Stimulated activated effector memory CD8-positive, alpha-beta T cell treated with anti-CD3 and anti-CD28 coated beads, Interleukin-12 subunit alpha, Interleukin-12 subunit beta, amount 100 ng/mL, for 72 hours (primary cell): ENCODE measurements at regions not wholly inside any gene's neighbourhood (a gene's known extent, or its start where the extent isn't known, plus 50 kb on each side); places are given as distances from the start of the nearest gene placed in this dataset.
"Not testable (repeated sequence)": the region's sequence is repeated elsewhere in the genome, so short reads cannot be mapped to it uniquely, and the experiment has no call there.

Source experiments
- ATAC-seq: fragments of 150-1000 bp; cut with Tn5 transposase; 2 replicates; pipeline ENCODE4 v1.10.0; 2021
- DNase-seq, 2 donors: peaks; one replicate each; pipeline ENCODE4 v3.0.0; 2021 to 2022; ENCODE audit warnings: low spot score in 2 of 2
- H3K27ac Mint-ChIP-seq: one replicate; pipeline ENCODE4 v1.8.0; 2022; ENCODE audit warnings: mild to moderate bottlenecking, mixed read lengths
- H3K36me3 Mint-ChIP-seq: one replicate; pipeline ENCODE4 v1.8.0; 2022; ENCODE audit warnings: mild to moderate bottlenecking, mixed read lengths
- H3K4me1 Mint-ChIP-seq: one replicate; pipeline ENCODE4 v1.8.0; 2022; ENCODE audit warnings: mixed read lengths
- H3K4me3 Mint-ChIP-seq: one replicate; pipeline ENCODE4 v1.8.0; 2022; ENCODE audit warnings: mild to moderate bottlenecking, mixed read lengths
- H3K9me3 Mint-ChIP-seq: one replicate; pipeline ENCODE4 v1.8.0; 2022; ENCODE audit warnings: mixed read lengths

DNA sequence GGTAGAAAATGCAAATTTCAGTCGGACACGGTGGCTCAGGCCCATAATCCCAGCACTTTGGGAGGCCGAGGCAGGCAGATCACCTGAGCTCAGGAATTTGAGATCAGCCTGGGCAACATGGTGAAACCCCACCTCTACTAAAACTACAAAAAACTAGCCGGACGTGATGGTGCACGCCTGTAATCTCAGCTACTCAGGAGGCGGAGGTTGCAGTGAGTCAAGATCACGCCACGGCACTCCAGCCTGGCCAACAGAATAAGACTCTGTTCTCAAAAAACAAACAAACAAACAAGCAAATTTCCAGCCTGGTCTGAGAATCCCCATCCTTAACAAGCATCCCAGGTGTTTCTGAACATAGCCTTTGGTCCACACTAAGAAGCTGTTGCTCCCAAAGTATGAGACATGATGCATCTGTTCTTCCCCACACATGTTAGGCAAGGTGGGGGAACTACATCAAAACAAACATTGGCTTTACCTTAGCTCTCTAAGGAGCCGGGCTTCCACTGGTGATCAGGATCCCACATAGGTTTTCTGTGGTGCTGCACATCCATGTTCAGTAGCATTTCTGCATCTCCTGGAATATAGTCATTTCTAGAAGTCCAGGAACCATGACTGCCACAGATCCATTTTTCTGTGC lies 92.5 kb upstream of the DMRT1 start:
- peak overlapping the region; percentile 29 for H3K27ac Mint-ChIP-seq
- DNase-seq, result no peak
- ATAC-seq, result peak; percentile 16
- H3K4me3 Mint-ChIP-seq, result no peak overlapping the region
- H3K9me3 Mint-ChIP-seq, result no peaks in the 10 kb centered on the region
- H3K4me1 Mint-ChIP-seq, result peaks cover 23% of the 10 kb centered on the region
- H3K36me3 Mint-ChIP-seq, result no peaks in the 10 kb centered on the region

DNA sequence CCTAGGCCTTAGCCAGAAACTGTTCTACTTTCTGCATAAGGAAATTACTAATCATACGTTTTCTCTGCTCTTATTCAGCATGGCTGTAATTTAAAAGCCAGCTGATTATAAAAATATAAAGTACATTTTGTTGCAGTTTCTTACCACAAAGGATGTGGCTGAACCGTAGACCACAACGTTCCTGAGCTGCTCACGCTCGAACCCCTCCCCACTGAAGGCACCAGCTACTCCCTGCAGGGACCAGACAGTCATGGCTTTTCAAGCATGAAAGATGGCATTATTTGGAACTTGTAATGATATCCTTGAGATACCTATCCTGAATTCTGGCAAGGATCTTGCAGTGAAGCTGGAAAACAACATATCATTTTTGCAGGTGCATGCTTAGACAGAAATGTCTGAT lies 91.8 kb upstream of the DMRT1 start:
- ATAC-seq, result peak; percentile 42
- Mint-ChIP-seq H3K4me3 (no peak overlapping the region), H3K4me1 (peaks cover 23% of the 10 kb centered on the region), H3K9me3 (no peaks in the 10 kb centered on the region), H3K27ac (peak overlapping the region; percentile 37), H3K36me3 (no peaks in the 10 kb centered on the region)
- no peak for DNase-seq

DNA sequence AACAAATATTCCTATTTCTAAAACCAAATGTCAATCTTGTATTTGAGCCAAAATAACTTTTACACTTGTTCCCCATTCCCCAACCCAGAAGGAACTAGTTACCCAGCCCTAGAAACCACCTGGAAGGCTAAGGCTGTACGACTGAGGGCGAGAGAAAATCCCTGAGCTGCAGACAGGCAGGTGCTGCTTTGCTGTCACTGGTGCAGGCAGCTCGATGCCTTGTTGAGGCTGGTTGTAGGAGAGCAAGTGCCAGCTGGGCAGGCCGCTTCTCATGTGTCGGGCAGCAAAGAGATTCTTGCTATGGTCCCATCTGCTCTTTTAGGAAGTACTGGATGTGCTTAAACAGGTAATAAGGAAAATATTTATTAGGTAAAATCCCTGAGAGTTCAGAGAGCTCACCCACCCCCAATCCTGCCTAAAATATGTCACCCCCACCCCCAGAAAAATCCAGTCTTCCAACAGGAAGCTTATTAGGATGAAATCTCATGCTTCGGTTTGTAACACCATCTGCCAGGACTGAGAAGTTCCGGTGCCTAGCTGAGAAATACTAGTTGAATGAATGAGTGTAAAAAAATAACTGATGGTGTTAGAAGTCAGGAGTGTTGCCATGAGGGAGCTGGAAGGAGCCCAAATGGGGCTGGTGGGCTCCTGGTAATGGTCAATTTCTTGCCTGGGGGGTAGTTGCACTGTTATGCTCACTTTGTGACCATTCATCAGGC lies 91.1 kb upstream of the DMRT1 start:
- DNase-seq (no peak), ATAC-seq (no peak)
- H3K4me3 Mint-ChIP-seq, result no peak overlapping the region
- H3K27ac Mint-ChIP-seq, result no peak overlapping the region
- H3K4me1 Mint-ChIP-seq, result peaks cover 24% of the 10 kb centered on the region
- no peaks in the 10 kb centered on the region for H3K9me3 Mint-ChIP-seq
- H3K36me3 Mint-ChIP-seq, result no peaks in the 10 kb centered on the region

DNA sequence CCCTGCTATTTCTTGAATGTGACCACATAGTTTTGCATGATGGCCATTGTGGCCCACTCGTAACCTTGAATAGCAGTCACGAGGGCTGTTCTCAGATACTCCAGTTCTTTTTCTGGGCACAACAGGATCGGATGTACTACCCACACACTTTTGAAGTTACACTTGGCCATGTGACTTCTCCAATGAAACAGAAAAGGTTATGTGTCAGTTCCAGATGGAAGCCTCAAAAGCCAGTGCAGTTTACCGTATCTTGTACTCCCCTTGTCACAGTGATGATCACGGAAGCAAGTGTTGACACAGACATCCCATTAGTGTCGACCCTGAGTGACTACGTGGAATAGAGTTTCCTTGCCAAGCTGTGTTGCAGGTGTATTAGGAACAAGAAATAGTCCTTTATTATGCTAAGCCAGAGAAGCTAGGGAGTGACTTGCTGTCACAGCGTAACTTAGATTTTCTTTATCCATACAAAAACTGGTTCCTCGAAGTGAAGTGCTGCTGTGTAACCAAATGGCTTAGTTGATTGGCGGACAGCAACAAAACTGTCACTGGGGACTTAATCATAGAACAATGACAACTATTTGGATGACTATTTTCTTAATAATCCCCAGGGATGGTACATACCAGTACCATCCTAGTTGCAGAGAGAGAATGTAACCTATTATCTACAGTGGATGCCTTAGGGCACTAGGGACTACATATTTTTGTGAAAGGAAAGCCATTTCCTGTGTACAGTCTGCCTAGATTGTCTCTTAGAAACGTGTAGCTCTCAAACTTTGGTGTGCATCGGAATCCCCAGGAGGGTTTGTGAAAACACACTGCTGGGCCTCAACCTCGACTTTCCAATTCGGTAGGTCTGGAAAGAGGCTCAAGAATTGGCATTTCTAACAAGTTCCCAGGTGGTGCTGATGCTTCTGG lies 90.1 kb upstream of the DMRT1 start:
- ATAC-seq, result no peak
- DNase-seq, result no peak
- no peaks in the 10 kb centered on the region for H3K9me3 Mint-ChIP-seq
- no peak overlapping the region for H3K27ac Mint-ChIP-seq
- no peak overlapping the region for H3K4me3 Mint-ChIP-seq
- no peaks in the 10 kb centered on the region for H3K36me3 Mint-ChIP-seq
- peaks cover 32% of the 10 kb centered on the region for H3K4me1 Mint-ChIP-seq

DNA sequence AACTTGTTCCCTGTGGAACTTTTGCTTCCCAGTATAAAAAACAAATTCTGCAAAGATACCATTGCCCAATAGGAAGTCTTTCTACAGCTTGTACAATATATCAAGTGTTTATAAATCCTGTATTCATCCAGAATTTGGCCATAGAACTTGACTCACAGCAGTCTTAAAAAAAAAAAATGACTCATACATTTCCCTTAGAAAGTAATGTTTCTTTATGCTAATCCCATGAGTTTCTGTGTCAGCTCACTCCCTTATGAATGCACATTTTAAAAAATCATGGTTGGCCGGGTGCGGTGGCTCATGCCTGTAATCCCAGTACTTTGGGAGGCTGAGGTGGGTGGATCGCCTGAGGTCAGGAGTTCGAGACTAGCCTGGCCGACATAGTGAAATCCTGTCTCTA lies 89.3 kb upstream of the DMRT1 start:
- H3K36me3 Mint-ChIP-seq, result no peaks in the 10 kb centered on the region
- H3K4me1 Mint-ChIP-seq, result peaks cover 32% of the 10 kb centered on the region
- ATAC-seq, result no peak
- H3K27ac Mint-ChIP-seq, result no peak overlapping the region
- no peaks in the 10 kb centered on the region for H3K9me3 Mint-ChIP-seq
- no peak for DNase-seq
- no peak overlapping the region for H3K4me3 Mint-ChIP-seq

DNA sequence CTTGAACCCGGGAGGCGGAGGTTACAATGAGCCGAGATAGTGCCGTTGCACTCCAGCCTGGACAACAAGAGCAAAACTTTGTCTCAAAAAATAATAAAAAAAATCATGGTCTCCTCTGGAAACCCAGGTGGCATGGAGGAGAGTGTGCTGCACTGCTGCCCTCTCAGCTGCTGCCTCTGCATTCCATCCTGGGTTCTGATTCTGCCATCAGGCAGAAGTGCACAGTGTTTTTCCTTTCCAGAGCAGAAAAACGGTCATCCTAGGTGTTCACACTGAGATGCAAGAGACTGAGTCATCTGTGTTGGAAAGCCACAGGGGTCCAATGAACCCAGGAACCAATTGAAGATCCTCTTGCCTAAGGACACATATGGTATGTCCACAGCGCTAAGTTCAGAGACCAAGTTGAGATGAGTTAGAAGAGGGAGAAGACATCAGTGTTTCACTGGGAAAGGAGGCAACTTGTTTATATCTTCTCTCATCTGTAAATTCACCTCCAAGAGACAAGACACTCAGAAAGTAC lies 88.8 kb upstream of the DMRT1 start:
- DNase-seq, result no peak
- no peak for ATAC-seq
- no peak overlapping the region for H3K27ac Mint-ChIP-seq
- no peaks in the 10 kb centered on the region for H3K36me3 Mint-ChIP-seq
- no peaks in the 10 kb centered on the region for H3K9me3 Mint-ChIP-seq
- H3K4me3 Mint-ChIP-seq, result no peak overlapping the region
- peaks cover 32% of the 10 kb centered on the region for H3K4me1 Mint-ChIP-seq

GRCh38 chr9:753734-754133 lies 87.8 kb upstream of the DMRT1 start:
- H3K4me1 Mint-ChIP-seq, result peaks cover 30% of the 10 kb centered on the region
- not testable (repeated sequence) for ATAC-seq, H3K36me3 Mint-ChIP-seq, H3K27ac Mint-ChIP-seq, H3K4me3 Mint-ChIP-seq, DNase-seq, H3K9me3 Mint-ChIP-seq

DNA sequence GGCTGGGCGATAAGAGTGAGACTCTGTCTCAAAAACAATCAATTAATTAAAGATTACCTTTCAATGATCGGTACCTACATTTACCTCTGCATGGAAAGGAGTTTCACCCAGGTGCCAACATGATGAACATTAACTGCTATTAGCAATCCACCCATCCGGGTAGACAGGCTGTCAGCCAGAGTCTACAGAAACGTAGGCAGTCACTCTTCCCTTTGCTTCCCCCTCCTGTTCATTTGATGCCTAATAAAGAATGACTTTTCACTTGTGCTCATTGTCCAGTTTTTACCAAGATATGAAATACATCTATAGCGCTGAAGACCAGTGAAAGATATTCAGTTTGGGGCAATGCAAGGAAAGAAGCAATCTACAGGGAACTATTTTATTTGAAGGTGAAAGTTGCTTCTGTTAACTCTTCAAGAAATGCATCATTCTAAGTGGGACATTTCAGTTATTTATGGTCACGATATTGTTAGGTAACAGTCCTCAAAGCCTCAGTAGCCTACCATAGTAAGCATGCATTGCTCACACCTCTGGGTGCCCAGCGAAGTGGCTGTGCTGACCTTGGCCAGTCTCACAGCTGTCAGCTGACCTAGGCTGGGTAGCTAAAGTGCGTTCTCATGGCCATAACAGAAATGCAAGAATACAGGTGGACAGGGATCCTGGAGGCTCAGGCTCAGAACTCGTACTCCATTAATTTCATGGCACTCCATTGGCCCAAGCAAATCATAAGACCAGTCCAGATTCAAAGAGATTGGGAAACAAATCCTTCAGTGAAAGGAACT lies 87.2 kb upstream of the DMRT1 start:
- no peaks in the 10 kb centered on the region for H3K9me3 Mint-ChIP-seq
- H3K27ac Mint-ChIP-seq, result no peak overlapping the region
- no peak overlapping the region for H3K4me3 Mint-ChIP-seq
- ATAC-seq (no peak), DNase-seq (no peak)
- no peaks in the 10 kb centered on the region for H3K36me3 Mint-ChIP-seq
- H3K4me1 Mint-ChIP-seq, result peaks cover 24% of the 10 kb centered on the region

GRCh38 chr9:755454-756381 lies 85.8 kb upstream of the DMRT1 start:
- Mint-ChIP-seq H3K9me3 (no peaks in the 10 kb centered on the region), H3K4me3 (no peak overlapping the region), H3K36me3 (no peaks in the 10 kb centered on the region), H3K27ac (no peak overlapping the region), H3K4me1 (peaks cover 12% of the 10 kb centered on the region)
- DNase-seq, result peak in 1 of 2 donors; percentile 53
- ATAC-seq, result peak; percentile 82

GRCh38 chr9:757246-757881 lies 84.1 kb upstream of the DMRT1 start:
- H3K4me1 Mint-ChIP-seq, result peaks cover 10% of the 10 kb centered on the region
- ATAC-seq (peak; percentile 46), DNase-seq (no peak)
- H3K36me3 Mint-ChIP-seq, result no peaks in the 10 kb centered on the region
- no peak overlapping the region for H3K27ac Mint-ChIP-seq
- no peak overlapping the region for H3K4me3 Mint-ChIP-seq
- no peaks in the 10 kb centered on the region for H3K9me3 Mint-ChIP-seq

DNA sequence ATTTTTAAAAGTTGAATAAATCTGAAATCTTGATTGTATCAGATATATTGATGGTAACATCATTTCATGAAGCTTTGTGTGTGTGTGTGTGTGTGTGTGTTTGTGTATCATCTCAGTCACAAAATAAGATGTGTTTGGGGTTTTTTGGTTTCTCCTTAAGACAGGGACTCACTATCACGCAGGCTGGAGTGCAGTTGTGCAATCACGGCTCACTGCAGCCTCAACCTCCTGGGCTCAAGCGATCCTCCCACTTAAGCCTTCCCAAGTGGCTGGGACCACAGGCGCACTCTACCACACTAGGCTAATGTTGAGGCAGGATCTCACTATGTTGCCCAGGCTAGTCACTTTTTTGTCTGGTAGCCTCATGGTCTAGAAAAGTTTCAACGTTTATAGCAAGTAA lies 83.4 kb upstream of the DMRT1 start:
- no peak for DNase-seq
- no peak overlapping the region for H3K27ac Mint-ChIP-seq
- peaks cover 10% of the 10 kb centered on the region for H3K4me1 Mint-ChIP-seq
- no peak for ATAC-seq
- H3K9me3 Mint-ChIP-seq, result no peaks in the 10 kb centered on the region
- no peak overlapping the region for H3K4me3 Mint-ChIP-seq
- no peaks in the 10 kb centered on the region for H3K36me3 Mint-ChIP-seq

DNA sequence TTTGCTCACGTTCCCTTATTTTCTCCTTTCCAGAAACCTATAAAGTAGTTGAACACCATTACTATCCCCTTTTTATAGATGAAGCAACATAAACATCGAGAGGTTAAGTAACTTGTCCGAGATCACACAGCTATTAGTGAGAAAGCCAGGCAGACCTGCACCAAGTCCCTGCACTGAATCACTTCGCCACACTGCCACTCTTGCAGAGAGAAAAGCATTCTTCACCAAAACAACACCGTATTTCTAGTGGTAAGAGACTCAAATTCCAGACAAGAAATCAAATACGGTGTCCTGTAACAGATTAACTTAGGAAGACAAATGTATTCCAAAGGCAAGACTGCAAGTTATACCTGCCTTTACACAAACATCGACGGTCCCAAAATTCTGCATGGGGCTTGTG lies 82.0 kb upstream of the DMRT1 start:
- peaks cover 16% of the 10 kb centered on the region for H3K4me1 Mint-ChIP-seq
- no peak for ATAC-seq

GRCh38 chr9:759983-760736 lies 81.3 kb upstream of the DMRT1 start:
- Mint-ChIP-seq H3K9me3 (no peaks in the 10 kb centered on the region), H3K27ac (no peak overlapping the region), H3K4me3 (no peak overlapping the region), H3K36me3 (no peaks in the 10 kb centered on the region), H3K4me1 (peaks cover 16% of the 10 kb centered on the region)
- no peak for ATAC-seq
- DNase-seq, result no peak

More for the DNA sequence above, 82.0 kb upstream of the DMRT1 start:
- DNase-seq, result no peak
- H3K36me3 Mint-ChIP-seq, result no peaks in the 10 kb centered on the region
- H3K27ac Mint-ChIP-seq, result no peak overlapping the region
- no peak overlapping the region for H3K4me3 Mint-ChIP-seq
- no peaks in the 10 kb centered on the region for H3K9me3 Mint-ChIP-seq
